Trophoblast cell (in vitro differentiated cells and primary cell): ENCODE measurements at regions not wholly inside any gene's neighbourhood (a gene's known extent, or its start where the extent isn't known, plus 50 kb on each side); places are given as distances from the start of the nearest gene placed in this dataset.

ENCODE experiments used
- DNase-seq, 2 donors: peaks; one replicate each; pipeline ENCODE4 v3.0.0-alpha.2; 2016
- H2AFZ ChIP-seq: 2 replicates; pipeline ENCODE4 v1.6.1; 2013; ENCODE audit warnings: low read length, moderate library complexity, mild to moderate bottlenecking; ENCODE audit not compliant: insufficient read depth, poor library complexity
- H2AK5ac ChIP-seq: 2 replicates; pipeline ENCODE4 v1.6.1; 2013; ENCODE audit warnings: mild to moderate bottlenecking, low read length
- H2BK120ac ChIP-seq: 2 replicates; pipeline ENCODE4 v1.6.1; 2013; ENCODE audit warnings: low read length, mild to moderate bottlenecking, moderate library complexity; ENCODE audit not compliant: insufficient read depth, poor library complexity
- H2BK12ac ChIP-seq: 2 replicates; pipeline ENCODE4 v1.6.1; 2013; ENCODE audit warnings: mild to moderate bottlenecking, low read length, moderate library complexity
- H2BK5ac ChIP-seq: 2 replicates; pipeline ENCODE4 v1.6.1; 2013; ENCODE audit warnings: low read length, low read depth, moderate library complexity, mild to moderate bottlenecking; ENCODE audit not compliant: poor library complexity
- H3K14ac ChIP-seq: 2 replicates; pipeline ENCODE4 v1.6.1; 2013; ENCODE audit warnings: mild to moderate bottlenecking, low read length
- H3K18ac ChIP-seq: 2 replicates; pipeline ENCODE4 v1.6.1; 2013; ENCODE audit warnings: mild to moderate bottlenecking, low read length
- H3K23ac ChIP-seq: 2 replicates; pipeline ENCODE4 v1.6.1; 2013; ENCODE audit warnings: low read length
- H3K27ac ChIP-seq: 2 replicates; pipeline ENCODE4 v1.5.1; 2013; ENCODE audit warnings: low read depth, mild to moderate bottlenecking, inconsistent platforms, low read length, moderate library complexity
- H3K27me3 ChIP-seq: 2 replicates; pipeline ENCODE4 v1.6.1; 2013; ENCODE audit warnings: inconsistent platforms, mild to moderate bottlenecking, low read length, moderate library complexity; ENCODE audit not compliant: insufficient read depth
- H3K36me3 ChIP-seq, 2 experiments: 1 replicate in 1 of 2; 2 replicates in 1 of 2; pipeline ENCODE4 v1.6.1; 2013; ENCODE audit warnings: low read length in 2 of 2, mild to moderate bottlenecking in 2 of 2, moderate library complexity in 1 of 2; ENCODE audit not compliant: insufficient read depth in 2 of 2, control insufficient read depth in 1 of 2
- H3K4ac ChIP-seq: 2 replicates; pipeline ENCODE4 v1.6.1; 2013; ENCODE audit warnings: low read depth, mild to moderate bottlenecking, low read length, moderate library complexity
- H3K4me1 ChIP-seq, 2 experiments: 1 replicate in 1 of 2; 2 replicates in 1 of 2; pipeline ENCODE4 v1.6.1; 2013; ENCODE audit warnings: low read length in 2 of 2, mild to moderate bottlenecking in 2 of 2, moderate library complexity in 1 of 2; ENCODE audit not compliant: insufficient read depth in 2 of 2, control insufficient read depth in 1 of 2
- H3K4me2 ChIP-seq: 2 replicates; pipeline ENCODE4 v1.6.1; 2013; ENCODE audit warnings: inconsistent platforms, mild to moderate bottlenecking, low read length, moderate library complexity
- H3K4me3 ChIP-seq: 2 replicates; pipeline ENCODE4 v1.5.1; 2013; ENCODE audit warnings: mild to moderate bottlenecking, low read depth, low read length, inconsistent platforms
- H3K79me1 ChIP-seq: one replicate; pipeline ENCODE4 v1.6.1; 2013; ENCODE audit warnings: low read length
- H3K79me2 ChIP-seq: 2 replicates; pipeline ENCODE4 v1.6.1; 2013; ENCODE audit warnings: low read length, mild to moderate bottlenecking; ENCODE audit not compliant: control insufficient read depth, insufficient read depth, poor library complexity
- H3K9ac ChIP-seq: 2 replicates; pipeline ENCODE4 v1.6.1; 2013; ENCODE audit warnings: mild to moderate bottlenecking, low read length
- H3K9me3 ChIP-seq: 2 replicates; pipeline ENCODE4 v1.6.1; 2013; ENCODE audit warnings: low read depth, mild to moderate bottlenecking, control low read depth, inconsistent platforms, low read length; ENCODE audit not compliant: insufficient read depth
- H4K12ac ChIP-seq: 2 replicates; pipeline ENCODE4 v1.6.1; 2013; ENCODE audit warnings: low read depth, mild to moderate bottlenecking, low read length, moderate library complexity
- H4K8ac ChIP-seq: 2 replicates; pipeline ENCODE4 v1.6.1; 2013; ENCODE audit warnings: low read depth, mild to moderate bottlenecking, low read length, moderate library complexity
- H4K91ac ChIP-seq: one replicate; pipeline ENCODE4 v1.6.1; 2013; ENCODE audit warnings: low read depth, mild to moderate bottlenecking, low read length, moderate library complexity
- WGBS: extraction: QIAGEN DNeasy Blood & Tissue Kit; methylation state at CpG from one replicate; pipeline ENCODE4 v1.1.7; 2013; ENCODE audit warnings: missing lambda C conversion rate; ENCODE audit not compliant: insufficient read length, insufficient coverage; ENCODE audit errors: extremely low coverage; 5-methylcytosine and 5-hydroxymethylcytosine counted together

DNA sequence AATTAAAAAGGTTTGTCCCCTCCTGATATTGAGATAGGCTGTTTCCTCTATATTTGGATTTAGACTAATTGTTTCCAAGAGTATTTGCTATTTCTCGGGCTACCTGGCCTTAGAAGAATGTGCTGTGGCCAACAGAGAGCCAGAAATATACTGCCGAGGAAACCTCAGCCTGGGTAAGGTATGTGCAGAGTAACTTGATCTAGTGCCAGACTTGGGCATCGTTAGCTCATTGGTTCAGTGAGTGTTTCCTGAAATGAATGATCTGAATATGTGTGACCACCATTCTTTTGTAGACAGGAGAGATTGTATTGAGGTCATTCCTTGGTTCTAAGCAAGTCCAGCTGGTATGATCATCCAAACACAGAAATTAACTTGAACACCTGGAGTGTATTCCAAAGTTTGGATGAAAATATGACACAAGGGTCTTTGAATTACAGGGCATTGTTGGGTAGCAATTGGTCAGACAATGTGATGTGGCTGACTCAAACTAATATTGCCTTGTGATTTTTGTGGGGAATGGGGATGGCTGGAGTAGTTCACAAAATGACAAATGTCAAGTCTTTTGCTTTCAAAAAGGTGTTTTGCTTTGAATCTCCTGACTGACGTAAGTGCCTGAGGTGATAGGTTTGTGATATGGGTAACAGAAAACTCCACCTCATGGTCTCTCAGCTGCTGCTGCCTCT, 100.2 kb upstream of the CXCL13 start:
- Histone ChIP-seq H3K23ac (no peak overlapping the region), H3K4ac (no peak overlapping the region), H3K9ac (no peak overlapping the region), H3K4me3 (no peak overlapping the region), H3K27ac (no peak overlapping the region), H3K36me3 (no peaks in the 10 kb centered on the region), H2AK5ac (no peak overlapping the region), H3K18ac (no peak overlapping the region), H4K91ac (no peak overlapping the region), H3K4me1 (no peaks in the 10 kb centered on the region), H3K4me2 (no peak overlapping the region), H3K79me2 (no peaks in the 10 kb centered on the region), H3K27me3 (no peaks in the 10 kb centered on the region), H4K12ac (no peak overlapping the region), H2BK120ac (no peak overlapping the region), H2BK5ac (no peak overlapping the region), H2BK12ac (no peak overlapping the region), H3K79me1 (no peaks in the 10 kb centered on the region), H3K9me3 (peaks cover 2% of the 10 kb centered on the region), H4K8ac (no peak overlapping the region), H2AFZ (no peak overlapping the region), H3K14ac (no peak overlapping the region)
- no peak for DNase-seq
- WGBS = no CpG with 5 or more reads among the region's 4 CpGs

DNA sequence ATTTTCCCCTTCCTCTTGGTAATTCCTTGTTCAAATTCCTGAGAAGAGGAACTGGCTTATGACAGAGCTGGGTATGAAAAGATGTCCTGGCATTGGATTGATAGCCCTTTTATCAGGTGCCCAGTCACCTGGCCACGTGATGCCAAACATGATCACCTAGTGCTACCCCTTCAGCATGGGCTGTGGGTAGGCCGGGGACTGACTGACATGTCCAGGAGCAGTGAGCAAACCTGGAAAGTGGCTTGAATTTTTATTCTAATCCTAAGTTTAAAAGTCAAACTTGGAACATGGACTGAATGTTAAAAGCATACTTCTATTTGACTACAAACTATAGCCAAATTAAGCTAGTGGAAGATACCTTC, 99.7 kb upstream of the CXCL13 start:
- Histone ChIP-seq H2AK5ac (no peak overlapping the region), H2AFZ (no peak overlapping the region), H3K4me1 (no peaks in the 10 kb centered on the region), H3K18ac (no peak overlapping the region), H3K9ac (no peak overlapping the region), H3K23ac (no peak overlapping the region), H3K36me3 (no peaks in the 10 kb centered on the region), H3K14ac (no peak overlapping the region), H3K27me3 (no peaks in the 10 kb centered on the region), H3K79me1 (no peaks in the 10 kb centered on the region), H3K4me2 (no peak overlapping the region), H2BK12ac (no peak overlapping the region), H2BK120ac (no peak overlapping the region), H3K79me2 (no peaks in the 10 kb centered on the region), H2BK5ac (no peak overlapping the region), H3K4ac (no peak overlapping the region), H4K91ac (no peak overlapping the region), H3K4me3 (no peak overlapping the region), H3K27ac (no peak overlapping the region), H4K12ac (no peak overlapping the region), H4K8ac (no peak overlapping the region), H3K9me3 (peaks cover 2% of the 10 kb centered on the region)
- no CpG with 5 or more reads among the region's 2 CpGs for WGBS
- no peak for DNase-seq

GRCh38 chr4:77510367-77510766, 95.3 kb upstream of the CXCL13 start:
- Histone ChIP-seq H3K4me2 (no peak overlapping the region), H3K79me1 (no peaks in the 10 kb centered on the region), H3K14ac (no peak overlapping the region), H4K8ac (no peak overlapping the region), H3K9ac (no peak overlapping the region), H3K4ac (no peak overlapping the region), H2AFZ (no peak overlapping the region), H4K12ac (no peak overlapping the region), H3K36me3 (no peaks in the 10 kb centered on the region), H3K18ac (no peak overlapping the region), H3K79me2 (no peaks in the 10 kb centered on the region), H2BK12ac (no peak overlapping the region), H2BK5ac (no peak overlapping the region), H2BK120ac (no peak overlapping the region), H3K4me1 (no peaks in the 10 kb centered on the region), H3K27ac (no peak overlapping the region), H2AK5ac (no peak overlapping the region), H3K23ac (no peak overlapping the region), H3K27me3 (no peaks in the 10 kb centered on the region), H4K91ac (no peak overlapping the region), H3K9me3 (peaks cover 2% of the 10 kb centered on the region), H3K4me3 (no peak overlapping the region)
- no CpG with 5 or more reads among the region's 6 CpGs for WGBS
- DNase-seq = no peak

DNA sequence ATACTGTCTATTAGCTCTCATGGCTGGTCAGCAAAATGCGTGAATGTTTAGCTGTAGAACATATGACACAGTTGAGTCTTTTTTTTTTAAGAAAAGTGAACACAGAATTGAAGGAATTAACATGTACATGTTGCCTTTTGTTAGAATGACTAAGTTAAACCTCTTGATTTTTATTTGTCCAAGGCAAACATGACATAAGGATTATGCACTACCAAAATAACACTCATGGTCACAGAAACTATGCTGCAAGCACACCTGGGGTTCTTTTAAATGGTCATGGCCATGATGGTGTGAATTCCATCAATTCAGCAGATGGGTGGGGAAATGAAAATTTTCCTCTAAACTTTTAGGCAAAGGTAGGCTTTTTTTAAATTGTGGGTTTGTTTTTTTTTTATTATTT, 80.1 kb upstream of the CXCL13 start:
- DNase-seq = no peak
- H3K4me1 ChIP-seq = no peaks in the 10 kb centered on the region
- H4K91ac ChIP-seq = no peak overlapping the region
- no peak overlapping the region for H2AK5ac ChIP-seq
- H3K79me1 ChIP-seq = no peaks in the 10 kb centered on the region
- no peak overlapping the region for H3K4ac ChIP-seq
- H3K18ac ChIP-seq = no peak overlapping the region
- H3K14ac ChIP-seq = no peak overlapping the region
- H2AFZ ChIP-seq = no peak overlapping the region
- H4K12ac ChIP-seq = no peak overlapping the region
- no peak overlapping the region for H3K4me2 ChIP-seq
- no peak overlapping the region for H2BK5ac ChIP-seq
- WGBS = no CpG with 5 or more reads among the region's 1 CpG
- no peak overlapping the region for H3K4me3 ChIP-seq
- H2BK12ac ChIP-seq = no peak overlapping the region
- no peaks in the 10 kb centered on the region for H3K79me2 ChIP-seq
- H3K27ac ChIP-seq = no peak overlapping the region
- H3K23ac ChIP-seq = no peak overlapping the region
- peaks cover 4% of the 10 kb centered on the region for H3K9me3 ChIP-seq
- H3K36me3 ChIP-seq = no peaks in the 10 kb centered on the region
- no peak overlapping the region for H2BK120ac ChIP-seq
- H3K27me3 ChIP-seq = no peaks in the 10 kb centered on the region
- H4K8ac ChIP-seq = no peak overlapping the region
- H3K9ac ChIP-seq = no peak overlapping the region
